Upper lobe of left lung (tissue), 4 donors: ENCODE measurements at regions not wholly inside any gene's neighbourhood (a gene's known extent, or its start where the extent isn't known, plus 50 kb on each side); places are given as distances from the start of the nearest gene placed in this dataset.

Source experiments
- CTCF ChIP-seq, 6 experiments: fragments of 450-650 bp in 4 of 6; fragments of 200-600 bp in 2 of 6; sonication (generic) in 2 of 6; IDR thresholded peaks; one replicate each; pipeline ENCODE4 v1.5.1; 2016 to 2019; ENCODE audit warnings: antibody characterized with exemption in 6 of 6
- POLR2AphosphoS5 ChIP-seq, 2 donors: sonication (generic); formaldehyde crosslinking; IDR thresholded peaks; one replicate each; pipeline ENCODE4 v1.5.1; 2017; ENCODE audit warnings: antibody characterized with exemption in 2 of 2

GRCh38 chr17:72520665-72521303 is 400.0 kb downstream of the SOX9 start:
- TF ChIP-seq POLR2AphosphoS5 (IDR thresholded peaks at IDR 0.05) (no peak), CTCF (IDR thresholded peaks at IDR 0.05) (no peak)
